Neural progenitor cell (in vitro differentiated cells): ENCODE measurements at regions not wholly inside any gene's neighbourhood (a gene's known extent, or its start where the extent isn't known, plus 50 kb on each side); places are given as distances from the start of the nearest gene placed in this dataset.

Experiments used
- DNase-seq: peaks from one replicate; pipeline ENCODE4 v3.0.0-alpha.2; 2016; ENCODE audit warnings: low spot score
- H2AFZ ChIP-seq: fragments of 200-600 bp; sonication (generic); replicated peaks from 2 replicates; pipeline ENCODE4 v1.6.1; 2016; ENCODE audit warnings: antibody characterized with exemption
- H3F3A ChIP-seq: fragments of 200-600 bp; sonication (generic); 2 replicates; pipeline ENCODE4 v1.6.1; 2016; ENCODE audit warnings: antibody characterized with exemption, low read depth
- H3K27ac ChIP-seq: fragments of 200-600 bp; sonication (generic); 2 replicates; pipeline ENCODE4 v1.5.1; 2016; ENCODE audit warnings: mild to moderate bottlenecking
- H3K27me3 ChIP-seq: fragments of 200-600 bp; sonication (generic); 2 replicates; pipeline ENCODE4 v1.6.1; 2016; ENCODE audit warnings: mild to moderate bottlenecking, moderate library complexity
- H3K36me3 ChIP-seq: fragments of 200-600 bp; sonication (generic); 2 replicates; pipeline ENCODE4 v1.5.1; 2016
- H3K4me1 ChIP-seq: fragments of 200-600 bp; sonication (generic); 2 replicates; pipeline ENCODE4 v1.6.1; 2016; ENCODE audit warnings: mixed run types
- H3K4me2 ChIP-seq: fragments of 200-600 bp; sonication (generic); 2 replicates; pipeline ENCODE4 v1.6.1; 2016
- H3K4me3 ChIP-seq: fragments of 200-600 bp; sonication (generic); 2 replicates; pipeline ENCODE4 v1.5.1; 2016
- H3K79me2 ChIP-seq: fragments of 200-600 bp; sonication (generic); 2 replicates; pipeline ENCODE4 v1.6.1; 2016; ENCODE audit warnings: low read depth
- H3K9ac ChIP-seq: fragments of 200-600 bp; sonication (generic); 2 replicates; pipeline ENCODE4 v1.6.1; 2016
- H3K9me3 ChIP-seq: fragments of 200-600 bp; sonication (generic); 2 replicates; pipeline ENCODE4 v1.5.1; 2016; ENCODE audit warnings: low read depth
- H4K20me1 ChIP-seq: fragments of 200-600 bp; sonication (generic); 2 replicates; pipeline ENCODE4 v1.6.1; 2016; ENCODE audit warnings: low read depth
- H3K27ac Mint-ChIP-seq: 3 replicates; pipeline ENCODE4 v1.8.0; 2021; ENCODE audit warnings: mixed read lengths
- H3K27me3 Mint-ChIP-seq: 2 replicates; pipeline ENCODE4 v1.8.0; 2022; ENCODE audit warnings: low read depth, mild to moderate bottlenecking, inconsistent platforms, moderate library complexity, mixed read lengths; ENCODE audit not compliant: insufficient read depth
- H3K36me3 Mint-ChIP-seq: 3 replicates; pipeline ENCODE4 v1.8.0; 2021; ENCODE audit warnings: mixed read lengths
- H3K4me1 Mint-ChIP-seq: 3 replicates; pipeline ENCODE4 v1.8.0; 2021; ENCODE audit warnings: mixed read lengths
- H3K4me3 Mint-ChIP-seq: 3 replicates; pipeline ENCODE4 v1.8.0; 2021; ENCODE audit warnings: mild to moderate bottlenecking, moderate library complexity, mixed read lengths
- H3K9me3 Mint-ChIP-seq: 3 replicates; pipeline ENCODE4 v1.8.0; 2020; ENCODE audit warnings: mixed read lengths
- CTCF ChIP-seq: fragments of 200-600 bp; sonication (generic); IDR thresholded peaks from 2 replicates; pipeline ENCODE4 v1.5.1; 2017; ENCODE audit warnings: antibody characterized with exemption, mild to moderate bottlenecking
- EZH2 ChIP-seq: fragments of 200-600 bp; sonication (generic); IDR thresholded peaks from 2 replicates; pipeline ENCODE4 v1.6.1; 2017; ENCODE audit warnings: antibody characterized with exemption, mild to moderate bottlenecking, moderate library complexity
- EZH2phosphoT487 ChIP-seq: fragments of 200-600 bp; sonication (generic); IDR thresholded peaks from 2 replicates; pipeline ENCODE4 v1.6.1; 2017; ENCODE audit warnings: antibody characterized with exemption

GRCh38 chr15:96693515-96693914, 363.0 kb downstream of the NR2F2 start:
- Histone ChIP-seq H3K9me3 (no peaks in the 10 kb centered on the region), H3K9ac (no peak overlapping the region), H4K20me1 (no peaks in the 10 kb centered on the region), H2AFZ (no peak overlapping the region), H3K4me3 (no peak overlapping the region), H3K36me3 (no peaks in the 10 kb centered on the region), H3K4me1 (peaks cover 30% of the 10 kb centered on the region), H3K27me3 (no peaks in the 10 kb centered on the region), H3K4me2 (peak overlapping the region; percentile 48), H3F3A (peaks cover 2% of the 10 kb centered on the region), H3K79me2 (no peaks in the 10 kb centered on the region), H3K27ac (no peak overlapping the region)
- Mint-ChIP-seq H3K4me3 (no peak overlapping the region), H3K9me3 (no peaks in the 10 kb centered on the region), H3K4me1 (peaks cover 29% of the 10 kb centered on the region), H3K27me3 (peaks cover 46% of the 10 kb centered on the region), H3K27ac (no peak overlapping the region), H3K36me3 (no peaks in the 10 kb centered on the region)
- TF ChIP-seq EZH2phosphoT487 (no peak), CTCF (no peak)
- DNase-seq: no peak

DNA sequence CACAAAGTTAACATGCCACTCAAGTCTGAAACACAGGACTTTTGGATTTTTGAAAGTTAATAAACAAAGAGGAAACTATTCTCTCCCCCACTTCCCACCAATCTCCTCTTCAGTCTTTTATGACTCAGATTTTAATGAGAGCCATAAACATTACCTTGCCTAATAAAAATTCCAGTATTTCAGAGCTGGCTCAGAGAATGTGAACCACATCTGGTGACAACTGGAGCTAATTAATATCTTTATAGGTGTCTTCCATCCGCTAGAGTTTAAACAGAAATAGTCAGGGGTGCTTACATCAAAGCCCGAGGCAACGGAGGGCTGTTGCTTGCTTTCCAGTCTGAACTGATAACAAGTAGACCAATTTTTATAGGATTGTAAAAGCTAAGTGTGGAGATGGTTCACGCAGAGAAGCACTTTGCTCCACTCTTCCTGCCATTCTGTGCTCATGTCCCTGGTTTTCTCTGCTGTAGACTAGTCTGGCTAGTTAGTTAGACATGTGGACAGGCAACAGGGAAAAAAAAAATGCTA, 363.6 kb downstream of the NR2F2 start:
- Histone ChIP-seq H3K4me2 (no peak overlapping the region), H3F3A (peaks cover 7% of the 10 kb centered on the region), H3K4me3 (no peak overlapping the region), H3K27me3 (no peaks in the 10 kb centered on the region), H3K9ac (no peak overlapping the region), H3K36me3 (no peaks in the 10 kb centered on the region), H3K79me2 (no peaks in the 10 kb centered on the region), H4K20me1 (no peaks in the 10 kb centered on the region), H3K4me1 (peaks cover 33% of the 10 kb centered on the region), H3K9me3 (no peaks in the 10 kb centered on the region), H3K27ac (no peak overlapping the region), H2AFZ (no peak overlapping the region)
- H3K27me3 Mint-ChIP-seq: peaks cover 48% of the 10 kb centered on the region
- DNase-seq: no peak
- TF ChIP-seq CTCF (no peak), EZH2 (no peak), EZH2phosphoT487 (no peak)
- H3K9me3 Mint-ChIP-seq: no peaks in the 10 kb centered on the region
- H3K27ac Mint-ChIP-seq: no peak overlapping the region
- H3K36me3 Mint-ChIP-seq: no peaks in the 10 kb centered on the region
- H3K4me1 Mint-ChIP-seq: peaks cover 29% of the 10 kb centered on the region
- H3K4me3 Mint-ChIP-seq: no peak overlapping the region

DNA sequence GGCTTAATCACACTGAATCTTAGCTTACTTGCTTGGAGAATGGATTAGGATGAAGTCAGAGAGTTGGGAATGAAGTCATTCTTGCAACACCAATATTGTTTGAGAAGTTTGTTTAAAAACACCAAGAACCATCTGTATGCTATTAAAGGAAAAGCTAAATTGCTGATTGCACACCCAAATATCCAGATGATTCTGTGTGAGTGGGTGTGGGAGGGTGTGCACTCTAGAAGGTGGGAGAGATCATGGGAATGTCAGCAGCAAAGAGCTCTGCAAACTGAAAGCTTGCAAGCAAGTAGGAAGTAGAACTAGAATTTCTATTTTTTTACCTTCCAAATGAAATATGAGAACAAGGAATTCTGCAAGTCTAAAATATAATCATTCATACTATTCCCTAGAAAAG, 364.9 kb downstream of the NR2F2 start:
- Mint-ChIP-seq H3K9me3 (no peaks in the 10 kb centered on the region), H3K36me3 (no peaks in the 10 kb centered on the region), H3K27ac (no peak overlapping the region), H3K4me1 (peaks cover 40% of the 10 kb centered on the region), H3K27me3 (peaks cover 43% of the 10 kb centered on the region), H3K4me3 (no peak overlapping the region)
- H3F3A ChIP-seq: peaks cover 21% of the 10 kb centered on the region
- H3K36me3 ChIP-seq: no peaks in the 10 kb centered on the region
- H3K27ac ChIP-seq: no peak overlapping the region
- H3K4me2 ChIP-seq: no peak overlapping the region
- no peaks in the 10 kb centered on the region for H3K9me3 ChIP-seq
- H4K20me1 ChIP-seq: no peaks in the 10 kb centered on the region
- H3K4me3 ChIP-seq: no peak overlapping the region
- H3K9ac ChIP-seq: no peak overlapping the region
- no peak for TF ChIP-seq EZH2phosphoT487
- TF ChIP-seq CTCF: no peak
- no peak for TF ChIP-seq EZH2
- peaks cover 46% of the 10 kb centered on the region for H3K4me1 ChIP-seq
- H3K27me3 ChIP-seq: no peaks in the 10 kb centered on the region
- H3K79me2 ChIP-seq: no peaks in the 10 kb centered on the region
- no peak overlapping the region for H2AFZ ChIP-seq
- no peak for DNase-seq
